ENCODE measurements at regions not wholly inside any gene's neighbourhood (a gene's known extent, or its start where the extent isn't known, plus 50 kb on each side); places are given as distances from the start of the nearest gene placed in this dataset.

DNA sequence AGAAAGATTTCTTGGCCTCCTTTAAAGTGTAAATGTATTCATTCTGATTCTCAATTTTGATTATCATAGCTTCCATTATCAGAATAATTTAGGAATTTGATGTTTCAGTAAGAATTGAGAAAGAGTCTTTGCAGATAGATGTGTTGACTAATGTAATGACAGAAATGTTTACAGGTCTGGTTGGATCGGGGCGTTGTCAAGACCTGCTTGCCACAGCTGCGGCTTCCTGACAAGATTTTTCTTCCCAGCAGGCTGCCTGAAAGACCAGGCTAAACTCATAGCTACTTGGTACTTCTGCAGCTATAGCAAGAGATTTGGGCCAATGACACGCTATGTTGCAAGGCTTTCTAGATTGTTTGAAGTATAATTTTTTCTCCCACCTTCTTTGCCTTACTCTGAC, 91.5 kb upstream of the ANKRD50 start:
- TF ChIP-seq, protein P1, sequence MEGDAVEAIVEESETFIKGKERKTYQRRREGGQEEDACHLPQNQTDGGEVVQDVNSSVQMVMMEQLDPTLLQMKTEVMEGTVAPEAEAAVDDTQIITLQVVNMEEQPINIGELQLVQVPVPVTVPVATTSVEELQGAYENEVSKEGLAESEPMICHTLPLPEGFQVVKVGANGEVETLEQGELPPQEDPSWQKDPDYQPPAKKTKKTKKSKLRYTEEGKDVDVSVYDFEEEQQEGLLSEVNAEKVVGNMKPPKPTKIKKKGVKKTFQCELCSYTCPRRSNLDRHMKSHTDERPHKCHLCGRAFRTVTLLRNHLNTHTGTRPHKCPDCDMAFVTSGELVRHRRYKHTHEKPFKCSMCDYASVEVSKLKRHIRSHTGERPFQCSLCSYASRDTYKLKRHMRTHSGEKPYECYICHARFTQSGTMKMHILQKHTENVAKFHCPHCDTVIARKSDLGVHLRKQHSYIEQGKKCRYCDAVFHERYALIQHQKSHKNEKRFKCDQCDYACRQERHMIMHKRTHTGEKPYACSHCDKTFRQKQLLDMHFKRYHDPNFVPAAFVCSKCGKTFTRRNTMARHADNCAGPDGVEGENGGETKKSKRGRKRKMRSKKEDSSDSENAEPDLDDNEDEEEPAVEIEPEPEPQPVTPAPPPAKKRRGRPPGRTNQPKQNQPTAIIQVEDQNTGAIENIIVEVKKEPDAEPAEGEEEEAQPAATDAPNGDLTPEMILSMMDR (conservative IDR thresholded peaks at IDR 0.05), result no peak
- no peak for TF ChIP-seq EZH2 (IDR thresholded peaks at IDR 0.05; ENCODE audit: low read depth)
